ENCODE measurements at regions not wholly inside any gene's neighbourhood (a gene's known extent, or its start where the extent isn't known, plus 50 kb on each side); places are given as distances from the start of the nearest gene placed in this dataset.

GRCh38 chr6:137661601-137662000, 167.4 kb upstream of the OLIG3 start:
- H3K9ac ChIP-seq (ENCODE audit: control insufficient read depth, insufficient read depth, low read length), result no peak overlapping the region
- peak overlapping the region; percentile 54 for H2AFZ ChIP-seq (ENCODE audit: control insufficient read depth, low read depth, low read length)
- ChIA-PET CTCF (interaction anchor here (0.6 to 8.0 kb wide), 28 partner anchors 9 to 346 kb away, joined by 3 to 97 read pairs (median 4); no protein-coding TSS in a partner anchor), RAD21 (ENCODE audit: unreplicated experiment) (interaction anchor here (0.8 to 7.3 kb wide), 13 partner anchors 8 to 343 kb away, joined by 3 to 68 read pairs (median 5); no protein-coding TSS in a partner anchor), POLR2A (interaction anchor here (1.2 to 3.9 kb wide), 6 partner anchors 9 to 574 kb away, joined by 3 to 24 read pairs (median 4); no protein-coding TSS in a partner anchor), SMC1A (ENCODE audit: uncharacterized antibody, unreplicated experiment) (interaction anchor here (0.7 to 15.0 kb wide), 25 partner anchors 10 to 567 kb away, joined by 3 to 236 read pairs (median 3); partner anchors contain the start of gene TNFAIP3)
- no peaks in the 10 kb centered on the region for H3K36me3 ChIP-seq (ENCODE audit: control insufficient read depth in 2 of 2, insufficient read depth in 2 of 2, low read length in 1 of 2)
- ATAC-seq (peak; percentile 69), FAIRE-seq (no peak), DNase-seq (ENCODE audit: low read depth, low spot score) (no peak)
- BruUV-seq (replicated peaks), result no TSS peak
- no peak overlapping the region for H3K27ac ChIP-seq (ENCODE audit: control insufficient read depth, insufficient read depth)
- peak overlapping the region; percentile 22; the same call in 1 of the 2 replicates for H3K4me2 ChIP-seq (ENCODE audit: control insufficient read depth, insufficient read depth)
- TF ChIP-seq MEF2A (IDR thresholded peaks at IDR 0.05; ENCODE audit: insufficient read depth, low read depth, low read length) (no peak), RAD21 (IDR thresholded peaks at IDR 0.05; ENCODE audit: insufficient read depth, low read depth, low read length) (peak; percentile 66), HCFC1 (IDR thresholded peaks at IDR 0.05; ENCODE audit: low read length) (no peak), SPI1 (IDR thresholded peaks at IDR 0.05; ENCODE audit: borderline replicate concordance, insufficient read depth, low read depth, low read length) (no peak), MAX (IDR thresholded peaks at IDR 0.05; ENCODE audit: low read depth, low read length) (no peak), NFYB (IDR thresholded peaks at IDR 0.05; ENCODE audit: insufficient read depth, low read depth, low read length) (no peak), MXI1 (IDR thresholded peaks at IDR 0.05; ENCODE audit: low read depth, low read length) (no peak), ESRRA (IDR thresholded peaks at IDR 0.05; ENCODE audit: low read length) (no peak), CHD1 (IDR thresholded peaks at IDR 0.05; ENCODE audit: low read depth, low read length) (no peak), NBN (IDR thresholded peaks at IDR 0.05) (no peak), HDAC2 (IDR thresholded peaks at IDR 0.05) (no peak), SMARCA5 (IDR thresholded peaks at IDR 0.05) (peak; percentile 66; the same call in 1 of the 2 replicates), RUNX3 (IDR thresholded peaks at IDR 0.05; ENCODE audit: low read length) (peak; percentile 7; the same call in 1 of the 2 replicates), SMC3 (IDR thresholded peaks at IDR 0.05; ENCODE audit: borderline replicate concordance, low read length) (peak; percentile 51; the same call in 1 of the 2 replicates), HDGF (IDR thresholded peaks at IDR 0.05) (0 out of 2 replicates have a peak, but pooled peaks have one; percentile 9), YY1 (IDR thresholded peaks at IDR 0.05; ENCODE audit: low read depth, low read length) (peak; percentile 30; the same call in 1 of the 2 replicates)
- TF ChIP-seq, protein P1, sequence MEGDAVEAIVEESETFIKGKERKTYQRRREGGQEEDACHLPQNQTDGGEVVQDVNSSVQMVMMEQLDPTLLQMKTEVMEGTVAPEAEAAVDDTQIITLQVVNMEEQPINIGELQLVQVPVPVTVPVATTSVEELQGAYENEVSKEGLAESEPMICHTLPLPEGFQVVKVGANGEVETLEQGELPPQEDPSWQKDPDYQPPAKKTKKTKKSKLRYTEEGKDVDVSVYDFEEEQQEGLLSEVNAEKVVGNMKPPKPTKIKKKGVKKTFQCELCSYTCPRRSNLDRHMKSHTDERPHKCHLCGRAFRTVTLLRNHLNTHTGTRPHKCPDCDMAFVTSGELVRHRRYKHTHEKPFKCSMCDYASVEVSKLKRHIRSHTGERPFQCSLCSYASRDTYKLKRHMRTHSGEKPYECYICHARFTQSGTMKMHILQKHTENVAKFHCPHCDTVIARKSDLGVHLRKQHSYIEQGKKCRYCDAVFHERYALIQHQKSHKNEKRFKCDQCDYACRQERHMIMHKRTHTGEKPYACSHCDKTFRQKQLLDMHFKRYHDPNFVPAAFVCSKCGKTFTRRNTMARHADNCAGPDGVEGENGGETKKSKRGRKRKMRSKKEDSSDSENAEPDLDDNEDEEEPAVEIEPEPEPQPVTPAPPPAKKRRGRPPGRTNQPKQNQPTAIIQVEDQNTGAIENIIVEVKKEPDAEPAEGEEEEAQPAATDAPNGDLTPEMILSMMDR (IDR thresholded peaks at IDR 0.05 in 2 of 3, conservative IDR thresholded peaks at IDR 0.05 in 1 of 3; ENCODE audit: control insufficient read depth in 2 of 3, extremely low read depth in 1 of 3, insufficient read depth in 1 of 3, low read depth in 3 of 3, low read length in 3 of 3), result peak; percentile 51 to 75 (median 68)
- H3K4me3 ChIP-seq, result no peak overlapping the region
- in situ Hi-C loops (cut with MboI), result no loop called here
- 18% methylated on average over 5 of the region's 5 CpGs for whole genome bisulfite sequencing (ENCODE audit: insufficient coverage, insufficient replicate concordance, low lambda C conversion rate, missing lambda C conversion rate)
- no peaks in the 10 kb centered on the region for H4K20me1 ChIP-seq (ENCODE audit: control insufficient read depth, insufficient read depth)
- intact Hi-C loops (cut with micrococcal nuclease; ENCODE audit: unreplicated experiment), result loop anchor here (2.0 to 5.0 kb wide), 3 partner anchors 45 to 316 kb away; partner anchors contain the start of gene TNFAIP3
- H3K79me2 ChIP-seq (ENCODE audit: control insufficient read depth, insufficient read depth, low read length), result no peaks in the 10 kb centered on the region
- no peaks in the 10 kb centered on the region for H3K9me3 ChIP-seq (replicated peaks; ENCODE audit: control insufficient read depth, insufficient read depth, low read length)
- no peaks in the 10 kb centered on the region for H3K27me3 ChIP-seq (replicated peaks in 1 of 2; ENCODE audit: control insufficient read depth in 2 of 2, insufficient read depth in 2 of 2, low read length in 1 of 2)
- H3K4me1 ChIP-seq (ENCODE audit: control insufficient read depth, insufficient read depth, low read length), result peaks cover 5% of the 10 kb centered on the region; the same call in 1 of the 2 replicates
